ENCODE measurements at regions not wholly inside any gene's neighbourhood (a gene's known extent, or its start where the extent isn't known, plus 50 kb on each side); places are given as distances from the start of the nearest gene placed in this dataset.
A peak's percentile ranks its signal among the peaks of the same experiment; 100 is the strongest.

- intact Hi-C loops (cut with micrococcal nuclease) = no loop called here
- no peak overlapping the region for H3K9ac ChIP-seq (ENCODE audit: low read length)
- H2AFZ ChIP-seq (ENCODE audit: low read length) = no peak overlapping the region
- no peaks in the 10 kb centered on the region for H3K4me1 ChIP-seq (ENCODE audit: insufficient read depth, low read length)
- no peaks in the 10 kb centered on the region for H3K9me2 ChIP-seq (replicated peaks; ENCODE audit: low read length)
- BruUV-seq (replicated peaks) = no TSS peak
- H3K4me2 ChIP-seq (ENCODE audit: low read length) = no peak overlapping the region
- H3K9me3 ChIP-seq (ENCODE audit: low read length) = no peaks in the 10 kb centered on the region
- peaks cover 38% of the 10 kb centered on the region for H3K27me3 ChIP-seq (ENCODE audit: low read length)
- CTCF ChIA-PET = no interaction called here
- ATAC-seq = no peak
- H4K20me1 ChIP-seq (ENCODE audit: low read length) = no peaks in the 10 kb centered on the region
- H3K4me3 ChIP-seq (ENCODE audit: low read length) = no peak overlapping the region
- no peaks in the 10 kb centered on the region for H3K79me2 ChIP-seq (ENCODE audit: low read length)
- TF ChIP-seq EZH2phosphoT487 (IDR thresholded peaks at IDR 0.05; ENCODE audit: borderline replicate concordance, low read length) (no peak), EZH2 (IDR thresholded peaks at IDR 0.05; ENCODE audit: low read length, unreplicated experiment) (no peak)
- TF ChIP-seq, protein P1, sequence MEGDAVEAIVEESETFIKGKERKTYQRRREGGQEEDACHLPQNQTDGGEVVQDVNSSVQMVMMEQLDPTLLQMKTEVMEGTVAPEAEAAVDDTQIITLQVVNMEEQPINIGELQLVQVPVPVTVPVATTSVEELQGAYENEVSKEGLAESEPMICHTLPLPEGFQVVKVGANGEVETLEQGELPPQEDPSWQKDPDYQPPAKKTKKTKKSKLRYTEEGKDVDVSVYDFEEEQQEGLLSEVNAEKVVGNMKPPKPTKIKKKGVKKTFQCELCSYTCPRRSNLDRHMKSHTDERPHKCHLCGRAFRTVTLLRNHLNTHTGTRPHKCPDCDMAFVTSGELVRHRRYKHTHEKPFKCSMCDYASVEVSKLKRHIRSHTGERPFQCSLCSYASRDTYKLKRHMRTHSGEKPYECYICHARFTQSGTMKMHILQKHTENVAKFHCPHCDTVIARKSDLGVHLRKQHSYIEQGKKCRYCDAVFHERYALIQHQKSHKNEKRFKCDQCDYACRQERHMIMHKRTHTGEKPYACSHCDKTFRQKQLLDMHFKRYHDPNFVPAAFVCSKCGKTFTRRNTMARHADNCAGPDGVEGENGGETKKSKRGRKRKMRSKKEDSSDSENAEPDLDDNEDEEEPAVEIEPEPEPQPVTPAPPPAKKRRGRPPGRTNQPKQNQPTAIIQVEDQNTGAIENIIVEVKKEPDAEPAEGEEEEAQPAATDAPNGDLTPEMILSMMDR (conservative IDR thresholded peaks at IDR 0.05; ENCODE audit: low read depth, low read length) = no peak
- no peaks in the 10 kb centered on the region for H3K36me3 ChIP-seq (ENCODE audit: low read depth, low read length)
- H3F3A ChIP-seq (ENCODE audit: low read length, unreplicated experiment) = no peaks in the 10 kb centered on the region
- H3K27ac ChIP-seq (ENCODE audit: low read length) = no peak overlapping the region
- POLR2A ChIA-PET (ENCODE audit: unreplicated experiment) = no interaction called here
- DNase-seq = no peak
These were observed 81.0 kb upstream of the KCNMB2 start for GRCh38 chr3:178455226-178455625.

- no peak overlapping the region for H2AFZ ChIP-seq (ENCODE audit: low read length)
- intact Hi-C loops (cut with micrococcal nuclease) = no loop called here
- POLR2A ChIA-PET (ENCODE audit: unreplicated experiment) = no interaction called here
- no peak overlapping the region for H3K27ac ChIP-seq (ENCODE audit: low read length)
- no peaks in the 10 kb centered on the region for H3K4me1 ChIP-seq (ENCODE audit: insufficient read depth, low read length)
- H3F3A ChIP-seq (ENCODE audit: low read length, unreplicated experiment) = no peaks in the 10 kb centered on the region
- no TSS peak for BruUV-seq (replicated peaks)
- H3K4me3 ChIP-seq (ENCODE audit: low read length) = no peak overlapping the region
- TF ChIP-seq, protein P1 (conservative IDR thresholded peaks at IDR 0.05; ENCODE audit: low read depth, low read length) = no peak
- TF ChIP-seq EZH2phosphoT487 (IDR thresholded peaks at IDR 0.05; ENCODE audit: borderline replicate concordance, low read length) = no peak
- TF ChIP-seq EZH2 (IDR thresholded peaks at IDR 0.05; ENCODE audit: low read length, unreplicated experiment) = no peak
- DNase-seq = no peak
- no peaks in the 10 kb centered on the region for H3K9me3 ChIP-seq (ENCODE audit: low read length)
- no peaks in the 10 kb centered on the region for H3K79me2 ChIP-seq (ENCODE audit: low read length)
- no peak overlapping the region for H3K9ac ChIP-seq (ENCODE audit: low read length)
- no peaks in the 10 kb centered on the region for H3K9me2 ChIP-seq (replicated peaks; ENCODE audit: low read length)
- no peaks in the 10 kb centered on the region for H3K36me3 ChIP-seq (ENCODE audit: low read depth, low read length)
- H3K4me2 ChIP-seq (ENCODE audit: low read length) = no peak overlapping the region
- ATAC-seq = no peak
- CTCF ChIA-PET = no interaction called here
- H3K27me3 ChIP-seq (ENCODE audit: low read length) = peaks cover 42% of the 10 kb centered on the region
- H4K20me1 ChIP-seq (ENCODE audit: low read length) = no peaks in the 10 kb centered on the region
These were observed 80.3 kb upstream of the KCNMB2 start for GRCh38 chr3:178455946-178456345.

DNA sequence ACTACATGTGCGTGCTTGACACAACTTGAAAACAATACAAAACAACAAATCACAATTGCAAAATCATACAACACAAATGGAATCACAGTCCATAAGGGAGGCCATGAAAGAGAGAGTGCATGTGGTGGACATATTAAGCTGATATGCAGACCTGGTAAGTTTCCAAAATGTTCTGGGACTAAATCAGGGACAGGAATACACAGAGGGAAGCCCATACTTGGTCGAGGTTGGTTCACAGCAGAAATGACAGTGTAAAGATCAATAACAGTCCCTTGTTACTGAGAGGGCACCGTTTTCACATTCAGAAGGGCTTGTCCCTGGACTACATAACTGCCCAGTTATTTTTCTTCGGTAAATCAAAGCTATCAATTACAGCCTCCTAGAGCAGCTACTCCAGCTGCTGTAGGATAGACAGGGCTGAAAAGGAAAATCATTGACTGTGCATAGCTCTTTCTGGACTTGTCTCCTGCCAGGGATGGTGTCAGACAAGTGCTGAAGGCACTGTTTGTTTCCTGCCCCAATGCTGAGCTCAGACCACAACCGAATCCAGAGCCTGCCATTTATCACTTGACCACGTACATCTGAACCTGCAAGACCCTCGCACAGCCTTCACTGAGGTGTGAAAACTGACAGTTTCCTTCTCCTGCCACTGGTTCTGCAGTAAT, 79.5 kb upstream of the KCNMB2 start:
- DNase-seq (no peak), ATAC-seq (peak; percentile 22; the same call in 1 of the 2 replicates)
- BruUV-seq (replicated peaks) = no TSS peak
- Histone ChIP-seq H3K27ac (ENCODE audit: low read length) (no peak overlapping the region), H3K27me3 (ENCODE audit: low read length) (peaks cover 42% of the 10 kb centered on the region), H2AFZ (ENCODE audit: low read length) (no peak overlapping the region), H3K4me3 (ENCODE audit: low read length) (no peak overlapping the region), H4K20me1 (ENCODE audit: low read length) (no peaks in the 10 kb centered on the region), H3K79me2 (ENCODE audit: low read length) (no peaks in the 10 kb centered on the region), H3K36me3 (ENCODE audit: low read depth, low read length) (no peaks in the 10 kb centered on the region), H3F3A (ENCODE audit: low read length, unreplicated experiment) (no peaks in the 10 kb centered on the region), H3K9me2 (replicated peaks; ENCODE audit: low read length) (no peaks in the 10 kb centered on the region), H3K4me2 (ENCODE audit: low read length) (no peak overlapping the region), H3K9ac (ENCODE audit: low read length) (no peak overlapping the region), H3K4me1 (ENCODE audit: insufficient read depth, low read length) (no peaks in the 10 kb centered on the region), H3K9me3 (ENCODE audit: low read length) (no peaks in the 10 kb centered on the region)
- POLR2A ChIA-PET (ENCODE audit: unreplicated experiment) = no interaction called here
- intact Hi-C loops (cut with micrococcal nuclease) = no loop called here
- CTCF ChIA-PET = no interaction called here
- TF ChIP-seq EZH2phosphoT487 (IDR thresholded peaks at IDR 0.05; ENCODE audit: borderline replicate concordance, low read length) (no peak), EZH2 (IDR thresholded peaks at IDR 0.05; ENCODE audit: low read length, unreplicated experiment) (no peak)
- TF ChIP-seq, protein P1 (conservative IDR thresholded peaks at IDR 0.05; ENCODE audit: low read depth, low read length) = no peak

All from PC-3 (cell line).